ENCODE measurements at regions not wholly inside any gene's neighbourhood (a gene's known extent, or its start where the extent isn't known, plus 50 kb on each side); places are given as distances from the start of the nearest gene placed in this dataset.

- H3K27ac ChIP-seq (ENCODE audit: insufficient read depth, low read length): peak overlapping the region; percentile 11; the same call in 1 of the 2 replicates
- H2BK15ac ChIP-seq (ENCODE audit: low read depth, low read length): peak overlapping the region; percentile 24; the same call in 2 of the 3 replicates
- dilution Hi-C loops (cut with HindIII; ENCODE audit: low sequenced_read_pairs, unreplicated experiment): no loop called here
- H3K4me1 ChIP-seq (ENCODE audit: control insufficient read depth, insufficient read depth, low read length): peaks cover 26% of the 10 kb centered on the region
- H4K20me1 ChIP-seq (ENCODE audit: insufficient read depth, low read length): no peaks in the 10 kb centered on the region
- peak overlapping the region; percentile 6; the same call in 1 of the 2 replicates for H3K4ac ChIP-seq (ENCODE audit: low read depth, low read length)
- in situ Hi-C loops (cut with MboI; ENCODE audit: low sequenced_read_pairs): no loop called here
- ATAC-seq (ENCODE audit: low read depth) (no peak), DNase-seq (peak; percentile 51)
- TF ChIP-seq POLR2A (IDR thresholded peaks at IDR 0.05; ENCODE audit: low read depth, low read length) (no peak), ELK1 (IDR thresholded peaks at IDR 0.05; ENCODE audit: borderline replicate concordance, low read depth, low read length) (no peak), MXI1 (IDR thresholded peaks at IDR 0.05; ENCODE audit: borderline replicate concordance, low read depth, low read length) (no peak), NFE2L2 (IDR thresholded peaks at IDR 0.05; ENCODE audit: low read depth, low read length) (no peak), FOS (IDR thresholded peaks at IDR 0.05; ENCODE audit: low read depth, low read length) (no peak), CTCF (conservative IDR thresholded peaks at IDR 0.05; ENCODE audit: low read depth, low read length) (no peak), CHD1 (IDR thresholded peaks at IDR 0.05; ENCODE audit: low read depth, low read length) (no peak), MAZ (IDR thresholded peaks at IDR 0.05; ENCODE audit: borderline replicate concordance, low read depth, low read length) (no peak), MAFK (IDR thresholded peaks at IDR 0.05; ENCODE audit: low read depth, low read length) (no peak), SMC3 (IDR thresholded peaks at IDR 0.05; ENCODE audit: low read depth, low read length) (no peak), RFX5 (IDR thresholded peaks at IDR 0.05; ENCODE audit: low read depth, low read length) (no peak), RAD21 (IDR thresholded peaks at IDR 0.05; ENCODE audit: low read length) (no peak), BHLHE40 (IDR thresholded peaks at IDR 0.05; ENCODE audit: low read depth, low read length) (no peak), CEBPB (IDR thresholded peaks at IDR 0.05; ENCODE audit: low read depth, low read length) (no peak), USF2 (IDR thresholded peaks at IDR 0.05; ENCODE audit: low read depth, low read length) (no peak), RCOR1 (IDR thresholded peaks at IDR 0.05; ENCODE audit: insufficient replicate concordance, low read length) (no peak)
- no peak overlapping the region for H3K4me3 ChIP-seq (ENCODE audit: insufficient read depth, low read depth, low read length)
- H4K8ac ChIP-seq (ENCODE audit: low read depth in 2 of 2, low read length in 2 of 2): peak overlapping the region in 1 of 2 experiments; percentile 74; a peak in 3 of 4 replicates
- peak overlapping the region; percentile 47 for H3K14ac ChIP-seq (replicated peaks; ENCODE audit: low read depth, low read length)
- peak overlapping the region; percentile 79 for H2AK5ac ChIP-seq (ENCODE audit: low read depth, low read length)
- peak overlapping the region; percentile 89 for H2BK5ac ChIP-seq (ENCODE audit: low read depth, low read length, poor library complexity, severe bottlenecking)
- H3K4me2 ChIP-seq (ENCODE audit: low read depth, low read length): no peak overlapping the region; the same call in 1 of the 2 replicates
- BruUV-seq (replicated peaks): no TSS peak
- POLR2A ChIA-PET (ENCODE audit: unreplicated experiment): no interaction called here
- H3K9ac ChIP-seq (ENCODE audit: low read depth, low read length): no peak overlapping the region
- peak overlapping the region; percentile 91 for H3K18ac ChIP-seq (ENCODE audit: low read depth, low read length)
- H3K79me1 ChIP-seq (ENCODE audit: low read depth in 1 of 2, low read length in 2 of 2): no peaks in the 10 kb centered on the region
- peaks cover 12% of the 10 kb centered on the region for H3K9me1 ChIP-seq (ENCODE audit: insufficient read depth, low read length)
- peak overlapping the region; percentile 66; the same call in 1 of the 2 replicates for H4K91ac ChIP-seq (ENCODE audit: insufficient read depth, low read depth, low read length)
- H2AFZ ChIP-seq (replicated peaks; ENCODE audit: low read length, poor library complexity): peak overlapping the region; percentile 75
- H3K56ac ChIP-seq (ENCODE audit: extremely low read depth, insufficient read depth, low read length): no peak overlapping the region
- intact Hi-C loops (cut with micrococcal nuclease): no loop called here
- peak overlapping the region; percentile 83 for H2BK20ac ChIP-seq (ENCODE audit: low read depth, low read length)
- no peaks in the 10 kb centered on the region for H3K27me3 ChIP-seq (ENCODE audit: control insufficient read depth, insufficient read depth, low read length)
- peak overlapping the region; percentile 88; the same call in 1 of the 2 replicates for H4K5ac ChIP-seq (ENCODE audit: low read depth, low read length)
- WGBS, 2 experiments (ENCODE audit: extremely low coverage in 2 of 2, insufficient read length in 1 of 2): no CpG with 5 or more reads among the region's 4 CpGs
- H3K23ac ChIP-seq (ENCODE audit: low read depth, low read length): no peak overlapping the region; the same call in 1 of the 2 replicates
- H2AK9ac ChIP-seq (replicated peaks; ENCODE audit: low read depth, low read length, poor library complexity): no peak overlapping the region
- peak overlapping the region; percentile 75 for H2BK120ac ChIP-seq (ENCODE audit: low read depth, low read length)
- H3K9me3 ChIP-seq (ENCODE audit: control insufficient read depth, insufficient read depth, low read length): no peaks in the 10 kb centered on the region
- CTCF ChIA-PET: no interaction called here
- no peaks in the 10 kb centered on the region for H3K36me3 ChIP-seq (ENCODE audit: control insufficient read depth, insufficient read depth, low read length)
Observed at GRCh38 chr14:71247106-71247505, 339.8 kb downstream of the PCNX1 start.
